Anterior cingulate cortex (tissue), 58 donors: ENCODE measurements at regions not wholly inside any gene's neighbourhood (a gene's known extent, or its start where the extent isn't known, plus 50 kb on each side); places are given as distances from the start of the nearest gene placed in this dataset.

Experiments
- DNase-seq, 58 donors: peaks; one replicate each; lab custom pipeline; 2025; lab: John Stamatoyannopoulos, UW

- peak in 6 of 58 donors; percentile 11 to 60 (median 24) for DNase-seq
Measured at GRCh38 chr20:24761220-24762065, 187.6 kb upstream of the CST7 start.

- no peak for DNase-seq
Measured at GRCh38 chr20:24762371-24762770, 186.7 kb upstream of the CST7 start.

- DNase-seq = no peak
Measured at GRCh38 chr20:24762791-24763350, 186.2 kb upstream of the CST7 start.

- peak in 15 of 58 donors; percentile 14 to 78 (median 38) for DNase-seq
Measured at GRCh38 chr20:24763386-24764026, 185.6 kb upstream of the CST7 start.

GRCh38 chr20:24764027-24764793 is 184.9 kb upstream of the CST7 start:
- DNase-seq = no peak

GRCh38 chr20:24764794-24765202 is 184.3 kb upstream of the CST7 start:
- no peak for DNase-seq

GRCh38 chr20:24765316-24766142 is 183.5 kb upstream of the CST7 start:
- DNase-seq = no peak

GRCh38 chr20:24766143-24766527 is 182.9 kb upstream of the CST7 start:
- DNase-seq = no peak

- DNase-seq = no peak
Measured at GRCh38 chr20:24766826-24767622, 182.0 kb upstream of the CST7 start.

GRCh38 chr20:24767623-24768100 is 181.4 kb upstream of the CST7 start:
- DNase-seq = no peak

- no peak for DNase-seq
Measured at GRCh38 chr20:24768201-24768636, 180.8 kb upstream of the CST7 start.

GRCh38 chr20:24768713-24769601 is 180.1 kb upstream of the CST7 start:
- no peak for DNase-seq

- DNase-seq = no peak
Measured at GRCh38 chr20:24769878-24770627, 179.0 kb upstream of the CST7 start.

GRCh38 chr20:24770628-24771541 is 178.2 kb upstream of the CST7 start:
- DNase-seq = no peak

- DNase-seq = no peak
Measured at GRCh38 chr20:24771542-24772061, 177.5 kb upstream of the CST7 start.

GRCh38 chr20:24772667-24773066 is 176.4 kb upstream of the CST7 start:
- DNase-seq = no peak
